ENCODE measurements at regions not wholly inside any gene's neighbourhood (a gene's known extent, or its start where the extent isn't known, plus 50 kb on each side); places are given as distances from the start of the nearest gene placed in this dataset.

GRCh38 chr11:70688142-70688541, 289.8 kb downstream of the CTTN start:
- no peak for DNase-seq

DNA sequence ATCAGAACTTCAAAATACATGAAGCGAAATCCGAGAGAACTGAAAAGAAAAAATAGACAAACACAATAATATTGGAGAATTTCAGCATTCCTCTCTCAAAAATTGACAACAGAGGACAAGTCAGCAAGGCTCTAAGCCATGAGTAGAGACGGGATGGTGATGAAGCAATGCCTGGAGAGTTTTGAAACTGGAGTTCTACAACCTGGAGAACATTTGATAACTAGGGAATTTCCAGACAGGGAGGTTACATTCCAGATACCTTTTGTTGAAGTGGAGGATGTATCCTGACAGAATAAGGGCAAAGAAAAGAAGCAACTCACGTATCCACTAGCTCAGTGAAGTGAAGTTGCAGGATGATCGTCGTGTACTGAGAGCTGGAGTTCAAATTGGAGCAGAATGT, 291.4 kb downstream of the CTTN start:
- DNase-seq = no peak

DNA sequence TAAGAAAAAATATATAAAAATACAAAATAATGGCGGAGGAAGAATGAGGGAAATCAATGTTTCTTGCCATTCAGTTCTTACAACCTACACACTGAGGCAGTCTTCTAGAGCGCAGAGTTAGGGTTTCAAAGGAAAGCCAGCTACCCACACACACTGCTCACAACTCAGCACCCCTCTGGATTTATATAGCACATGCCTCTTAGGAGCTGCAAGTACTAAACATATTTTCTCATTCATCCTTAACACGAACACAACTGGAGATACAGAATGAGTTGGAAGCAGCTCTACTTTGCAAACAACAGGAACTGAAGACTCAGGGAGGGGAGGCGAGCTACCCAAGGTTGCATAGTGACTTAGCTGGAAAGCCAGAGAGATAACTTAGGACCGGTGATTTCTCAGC, 293.8 kb downstream of the CTTN start:
- no peak for DNase-seq

- DNase-seq = no peak
Measured at GRCh38 chr11:70694371-70694770, 296.0 kb downstream of the CTTN start.

DNA sequence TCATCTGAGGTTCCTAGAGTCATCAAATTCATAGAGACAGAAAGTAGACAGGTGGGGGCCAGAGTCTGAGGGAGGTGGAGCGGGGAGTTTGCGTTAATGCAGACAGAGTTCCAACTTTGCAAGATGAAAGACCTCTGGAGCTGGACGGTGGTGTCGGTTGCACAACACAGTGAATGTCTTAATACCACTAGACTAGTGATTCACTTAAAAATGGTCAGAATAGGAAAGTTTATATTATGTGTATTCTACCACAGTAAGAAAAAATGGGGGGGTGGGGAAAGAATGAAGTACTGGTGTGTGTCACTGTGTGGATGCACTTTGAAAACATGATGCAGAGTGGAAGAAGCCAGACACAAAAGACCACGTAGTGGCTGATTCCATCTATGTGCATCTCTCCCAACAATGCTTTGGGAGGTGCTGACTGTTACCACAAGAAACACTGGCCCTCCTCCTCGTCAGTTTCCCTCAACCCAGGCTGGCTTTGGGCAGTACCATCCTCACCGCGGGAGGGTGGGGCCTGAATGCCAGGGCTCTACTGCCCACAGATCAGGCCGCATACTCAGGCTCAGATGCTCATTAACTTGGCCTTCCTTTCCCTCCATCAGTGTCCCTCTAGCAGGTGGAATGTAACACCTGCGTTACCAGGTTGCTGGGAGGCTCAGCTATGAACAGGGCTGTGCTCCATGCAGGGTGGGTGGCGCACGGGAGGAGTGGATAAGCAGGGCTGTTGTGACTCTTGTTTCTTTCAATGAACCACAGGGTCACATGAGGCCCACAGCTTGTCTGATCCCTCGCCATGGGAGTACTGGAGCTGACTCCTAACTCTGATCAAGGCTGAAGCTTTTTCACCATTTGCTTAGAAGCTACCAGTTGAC, 297.0 kb downstream of the CTTN start:
- DNase-seq = no peak

DNA sequence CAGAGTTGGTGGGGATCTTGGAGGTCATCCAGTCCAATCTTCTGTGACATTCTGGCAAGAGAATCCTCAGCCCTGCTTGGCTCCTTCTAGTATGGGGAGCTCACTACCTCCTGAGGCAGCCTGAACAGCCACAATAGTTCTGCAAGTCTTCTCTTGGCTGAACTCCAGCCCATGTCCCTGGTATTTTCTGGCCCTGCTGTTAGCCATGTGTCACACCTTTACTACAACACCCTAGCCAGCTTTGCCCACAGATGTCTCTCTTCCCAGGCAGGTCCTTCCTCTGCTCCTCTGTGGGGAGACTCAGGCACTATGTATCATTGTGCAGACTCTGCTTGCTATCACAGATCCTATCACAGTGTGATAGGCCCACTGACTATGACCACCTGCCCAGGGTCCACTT, 297.7 kb downstream of the CTTN start:
- DNase-seq = no peak

GRCh38 chr11:70696564-70696963, 298.2 kb downstream of the CTTN start:
- no peak for DNase-seq

GRCh38 chr11:70697701-70698100, 299.4 kb downstream of the CTTN start:
- DNase-seq = no peak

- DNase-seq = no peak
Measured at GRCh38 chr11:70698871-70699270, 300.5 kb downstream of the CTTN start.

DNA sequence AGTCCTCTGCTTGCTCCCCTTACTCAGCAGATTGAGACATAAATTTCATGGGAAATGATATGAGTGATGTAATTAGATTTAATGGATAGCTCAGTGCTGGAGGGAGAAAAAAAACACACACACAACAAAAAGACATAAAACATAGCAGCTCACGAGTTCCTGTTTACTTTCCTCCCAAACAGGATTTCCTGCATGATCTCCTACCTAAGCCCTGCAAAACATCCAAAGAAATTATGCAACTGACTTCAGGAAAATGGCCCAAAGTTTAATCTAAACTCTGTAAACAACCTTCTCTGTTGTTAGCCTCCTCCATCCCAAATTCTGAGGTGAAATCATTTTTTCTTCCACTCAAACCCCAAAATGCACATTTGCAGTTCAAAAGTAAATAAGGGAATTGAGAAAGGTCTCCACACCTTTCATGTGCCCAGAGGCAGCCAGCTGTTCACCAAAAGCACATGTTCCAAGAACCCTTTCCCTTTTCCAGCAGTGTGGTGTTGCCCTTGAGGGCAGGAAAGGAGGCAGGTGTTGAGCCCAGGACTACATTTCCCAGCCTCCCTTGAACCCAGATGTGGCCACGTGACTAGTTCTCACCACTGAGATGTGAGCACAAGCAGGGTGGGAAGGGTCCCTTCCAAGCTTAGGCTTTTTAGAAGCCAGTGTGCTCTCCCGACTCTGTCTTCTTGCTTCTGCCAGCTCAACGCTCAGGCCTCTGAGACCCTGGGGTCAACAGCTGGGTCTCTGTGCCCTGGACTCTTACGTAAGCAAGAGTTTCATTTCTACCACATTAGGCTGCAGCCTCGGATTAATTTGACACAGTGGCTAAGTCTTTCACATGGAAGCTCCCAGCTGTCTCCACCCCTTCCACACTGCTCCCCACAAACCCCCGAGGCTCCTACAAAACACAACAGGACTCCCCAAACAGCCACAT, 301.2 kb downstream of the CTTN start:
- DNase-seq = no peak

- DNase-seq = no peak
Measured at GRCh38 chr11:70700453-70700852, 302.1 kb downstream of the CTTN start.

DNA sequence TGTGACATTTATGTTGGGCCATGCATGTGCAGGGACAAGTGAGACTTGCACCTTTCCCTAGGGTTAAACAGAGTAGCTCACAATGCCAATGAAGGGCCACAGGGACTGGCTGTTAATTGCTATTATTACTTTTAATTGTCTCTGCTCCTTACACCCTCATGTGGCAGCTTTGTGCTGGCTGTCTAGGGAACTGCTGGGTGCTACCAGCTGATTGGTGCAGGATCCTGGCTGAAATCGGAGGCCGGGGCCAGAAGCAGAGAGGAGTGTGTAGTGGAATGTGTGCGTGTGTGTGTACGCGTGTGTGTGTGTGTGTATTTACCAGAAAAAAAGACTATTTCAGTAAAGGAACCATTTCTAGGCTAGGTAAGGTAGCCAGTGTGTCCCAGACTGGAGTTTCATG, 302.5 kb downstream of the CTTN start:
- DNase-seq = no peak

DNA sequence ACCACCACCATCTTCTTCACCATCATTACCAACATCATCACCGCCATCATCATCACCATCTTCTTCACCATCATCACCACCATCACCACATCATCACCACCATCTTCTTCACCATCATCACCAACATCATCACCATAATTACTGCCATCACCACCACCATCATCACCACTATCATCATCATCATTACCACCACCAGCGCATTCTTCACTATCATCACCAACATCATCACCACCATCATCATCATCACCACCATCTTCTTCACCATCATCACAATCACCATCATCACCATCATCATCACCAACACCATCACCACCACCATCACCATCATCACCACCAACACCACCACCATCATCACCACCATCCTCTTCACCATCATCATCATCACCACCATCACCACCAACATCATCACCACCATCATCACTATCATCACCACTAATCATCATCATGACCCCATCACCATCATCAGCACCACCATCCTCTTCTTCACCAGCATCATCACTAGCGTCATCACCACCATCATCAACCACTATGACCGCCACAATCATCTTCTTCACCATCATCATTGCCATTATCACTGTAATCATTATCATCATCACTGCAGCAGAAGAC, 303.8 kb downstream of the CTTN start:
- DNase-seq = no peak

GRCh38 chr11:70703141-70704064, 305.1 kb downstream of the CTTN start:
- no peak for DNase-seq

DNA sequence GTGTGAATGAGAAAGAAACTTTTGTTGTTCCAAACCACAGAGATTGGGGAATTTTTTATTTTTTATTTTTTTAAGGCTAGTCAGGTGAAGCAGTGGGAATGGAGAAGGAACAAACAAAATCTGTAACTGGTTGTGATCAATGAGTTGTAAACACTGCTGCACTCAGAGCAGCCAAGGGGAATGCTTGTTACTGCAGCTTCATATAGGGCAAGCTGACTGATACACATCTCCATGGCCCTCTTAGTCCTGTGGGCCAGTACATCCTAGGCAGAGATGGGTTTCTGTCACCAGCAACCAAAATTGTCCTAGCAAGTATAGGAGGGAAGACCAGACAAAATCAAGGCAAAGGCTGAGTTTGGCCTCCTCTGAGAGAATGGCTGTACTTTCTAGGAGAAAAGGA, 306.8 kb downstream of the CTTN start:
- no peak for DNase-seq

GRCh38 chr11:70705930-70706329, 307.6 kb downstream of the CTTN start:
- no peak for DNase-seq

GRCh38 chr11:70707821-70708220, 309.5 kb downstream of the CTTN start:
- DNase-seq = no peak

DNA sequence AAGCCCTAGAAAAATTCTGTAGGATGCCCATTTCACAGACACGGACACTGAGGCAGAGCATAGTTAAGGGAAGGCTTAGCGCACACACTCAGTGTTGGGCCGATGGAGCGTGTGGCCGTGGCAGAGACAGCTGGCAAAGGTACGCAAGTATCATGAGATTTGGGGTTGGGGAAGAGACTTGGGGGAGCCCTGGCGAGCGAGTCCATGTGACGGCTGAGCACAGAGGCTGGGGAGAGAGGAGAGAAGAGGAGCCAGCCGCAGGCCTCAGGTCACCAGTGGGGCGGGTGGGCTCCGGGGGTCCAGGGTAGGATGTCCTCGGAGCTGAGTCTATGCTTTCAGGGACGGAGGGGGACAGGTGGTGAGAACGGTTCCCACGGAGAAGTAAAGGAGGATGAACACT, 311.3 kb downstream of the CTTN start:
- DNase-seq = no peak

GRCh38 chr11:70710192-70710591, 311.9 kb downstream of the CTTN start:
- no peak for DNase-seq

DNA sequence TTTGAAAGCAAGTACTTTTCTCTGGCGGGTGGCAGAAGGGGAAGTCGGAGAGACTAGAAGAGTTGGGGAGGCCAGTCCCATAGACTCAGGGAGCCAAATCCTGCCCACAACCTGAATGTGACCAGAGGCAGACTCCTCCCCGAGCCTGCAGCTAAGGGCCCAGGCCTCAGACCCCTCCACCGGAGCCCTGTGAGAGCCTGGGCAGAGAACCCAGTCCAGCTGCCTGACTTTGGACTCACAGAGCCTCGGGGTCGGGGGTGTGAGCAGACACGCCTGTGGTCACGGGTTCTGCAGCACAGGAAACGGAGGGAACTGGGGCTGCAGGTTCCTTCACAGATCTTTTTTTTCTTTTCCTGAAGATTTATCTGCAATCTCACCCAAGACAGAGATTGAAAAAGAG, 312.3 kb downstream of the CTTN start:
- no peak for DNase-seq

GRCh38 chr11:70711095-70711910, 313.0 kb downstream of the CTTN start:
- DNase-seq = no peak

GRCh38 chr11:70711911-70712185, 313.5 kb downstream of the CTTN start:
- DNase-seq = no peak

All from activated gamma-delta T cell (primary cell).